HUDEP-2 (cell line): ENCODE measurements at regions not wholly inside any gene's neighbourhood (a gene's known extent, or its start where the extent isn't known, plus 50 kb on each side); places are given as distances from the start of the nearest gene placed in this dataset.

Source experiments
- DNase-seq, 76 experiments: peaks; one replicate each; lab custom pipeline; 2025; ENCODE audit not compliant: unreplicated experiment in 76 of 76; lab: John Stamatoyannopoulos, UW

- no peak for DNase-seq
Measured at GRCh38 chr9:95822583-95823431, 52.7 kb upstream of the ERCC6L2 start.

GRCh38 chr9:95822015-95822414, 53.5 kb upstream of the ERCC6L2 start:
- no peak for DNase-seq

- DNase-seq: no peak
Measured at GRCh38 chr9:95820074-95820473, 55.4 kb upstream of the ERCC6L2 start.

- DNase-seq: no peak
Measured at GRCh38 chr9:95819636-95820035, 55.9 kb upstream of the ERCC6L2 start.

- DNase-seq: no peak
Measured at GRCh38 chr9:95817205-95817604, 58.3 kb upstream of the ERCC6L2 start.

GRCh38 chr9:95816716-95817115, 58.8 kb upstream of the ERCC6L2 start:
- DNase-seq: no peak

GRCh38 chr9:95815961-95816360, 59.5 kb upstream of the ERCC6L2 start:
- DNase-seq: no peak

- DNase-seq: no peak
Measured at GRCh38 chr9:95815133-95815532, 60.4 kb upstream of the ERCC6L2 start.

- no peak for DNase-seq
Measured at GRCh38 chr9:95813923-95814322, 61.6 kb upstream of the ERCC6L2 start.

- DNase-seq: no peak
Measured at GRCh38 chr9:95810814-95811213, 64.7 kb upstream of the ERCC6L2 start.

- DNase-seq: no peak
Measured at GRCh38 chr9:95810133-95810532, 65.4 kb upstream of the ERCC6L2 start.

- no peak for DNase-seq
Measured at GRCh38 chr9:95809686-95810085, 65.8 kb upstream of the ERCC6L2 start.

- DNase-seq: no peak
Measured at GRCh38 chr9:95808011-95808410, 67.5 kb upstream of the ERCC6L2 start.

GRCh38 chr9:95807326-95807947, 68.1 kb upstream of the ERCC6L2 start:
- DNase-seq: no peak

- DNase-seq: no peak
Measured at GRCh38 chr9:95803197-95803596, 72.3 kb upstream of the ERCC6L2 start.

- DNase-seq: no peak
Measured at GRCh38 chr9:95801797-95802196, 73.7 kb upstream of the ERCC6L2 start.

GRCh38 chr9:95796029-95796428, 79.5 kb upstream of the ERCC6L2 start:
- no peak for DNase-seq

GRCh38 chr9:95793924-95794828, 81.3 kb upstream of the ERCC6L2 start:
- no peak for DNase-seq

- DNase-seq: no peak
Measured at GRCh38 chr9:95791695-95792094, 83.8 kb upstream of the ERCC6L2 start.

GRCh38 chr9:95791286-95791685, 84.2 kb upstream of the ERCC6L2 start:
- DNase-seq: no peak

- no peak for DNase-seq
Measured at GRCh38 chr9:95788521-95788991, 86.9 kb upstream of the ERCC6L2 start.
